G401 (cell line): ENCODE measurements at regions not wholly inside any gene's neighbourhood (a gene's known extent, or its start where the extent isn't known, plus 50 kb on each side); places are given as distances from the start of the nearest gene placed in this dataset.

Experiments used
- DNase-seq: peaks from one replicate; pipeline ENCODE4 v3.0.0-alpha.2; 2015; ENCODE audit warnings: low spot score
- in situ Hi-C: cut with HindIII; loops from 2 replicates; pipeline ENCODE4 v1.10.0; 2016; ENCODE audit warnings: low sequenced_read_pairs, mixed read lengths

GRCh38 chr18:56026509-56026908 lies 438.5 kb upstream of the TCF4 start:
- no peak for DNase-seq
- in situ Hi-C loops, result no loop called here

- DNase-seq, result no peak
- in situ Hi-C loops, result no loop called here
These were observed 433.8 kb upstream of the TCF4 start for GRCh38 chr18:56021809-56022195.

- in situ Hi-C loops, result no loop called here
- DNase-seq, result no peak
These were observed 433.3 kb upstream of the TCF4 start for GRCh38 chr18:56021136-56021808.

GRCh38 chr18:56019908-56020307 lies 431.9 kb upstream of the TCF4 start:
- DNase-seq, result no peak
- in situ Hi-C loops, result no loop called here

GRCh38 chr18:56019156-56019555 lies 431.2 kb upstream of the TCF4 start:
- in situ Hi-C loops, result no loop called here

GRCh38 chr18:56009411-56009810 lies 421.4 kb upstream of the TCF4 start:
- in situ Hi-C loops, result no loop called here
- DNase-seq, result no peak

More at GRCh38 chr18:56019156-56019555, 431.2 kb upstream of the TCF4 start:
- DNase-seq, result no peak

- no peak for DNase-seq
- in situ Hi-C loops, result no loop called here
These were observed 415.7 kb upstream of the TCF4 start for GRCh38 chr18:56003720-56004088.

- no peak for DNase-seq
- in situ Hi-C loops, result no loop called here
These were observed 415.2 kb upstream of the TCF4 start for GRCh38 chr18:56003009-56003719.

GRCh38 chr18:56001576-56001975 lies 413.6 kb upstream of the TCF4 start:
- in situ Hi-C loops, result no loop called here
- DNase-seq, result no peak

- in situ Hi-C loops, result no loop called here
- no peak for DNase-seq
These were observed 412.0 kb upstream of the TCF4 start for GRCh38 chr18:56000041-56000440.

- no peak for DNase-seq
- in situ Hi-C loops, result no loop called here
These were observed 411.6 kb upstream of the TCF4 start for GRCh38 chr18:55999641-56000040.

- in situ Hi-C loops, result no loop called here
These were observed 410.9 kb upstream of the TCF4 start for GRCh38 chr18:55998801-55999385.

GRCh38 chr18:55998071-55998522 lies 410.1 kb upstream of the TCF4 start:
- in situ Hi-C loops, result no loop called here
- DNase-seq, result peak; percentile 59

More at GRCh38 chr18:55998801-55999385, 410.9 kb upstream of the TCF4 start:
- DNase-seq, result no peak

GRCh38 chr18:55997151-55997561 lies 409.2 kb upstream of the TCF4 start:
- in situ Hi-C loops, result no loop called here
- no peak for DNase-seq

GRCh38 chr18:55996717-55997116 lies 408.7 kb upstream of the TCF4 start:
- no peak for DNase-seq
- in situ Hi-C loops, result no loop called here

- no peak for DNase-seq
- in situ Hi-C loops, result no loop called here
These were observed 402.2 kb upstream of the TCF4 start for GRCh38 chr18:55990186-55990585.

- in situ Hi-C loops, result no loop called here
- no peak for DNase-seq
These were observed 400.5 kb upstream of the TCF4 start for GRCh38 chr18:55988537-55988936.

GRCh38 chr18:55983433-55983832 lies 395.4 kb upstream of the TCF4 start:
- no peak for DNase-seq
- in situ Hi-C loops, result no loop called here

- in situ Hi-C loops, result no loop called here
- DNase-seq, result no peak
These were observed 395.0 kb upstream of the TCF4 start for GRCh38 chr18:55982992-55983391.

- in situ Hi-C loops, result no loop called here
- no peak for DNase-seq
These were observed 393.9 kb upstream of the TCF4 start for GRCh38 chr18:55981712-55982475.
